Adrenal gland (tissue), 5 donors: ENCODE measurements at regions not wholly inside any gene's neighbourhood (a gene's known extent, or its start where the extent isn't known, plus 50 kb on each side); places are given as distances from the start of the nearest gene placed in this dataset.
"Not testable (repeated sequence)": the region's sequence is repeated elsewhere in the genome, so short reads cannot be mapped to it uniquely, and the experiment has no call there.

Experiments
- POLR2A ChIP-seq, 2 donors: fragments of 450-650 bp; IDR thresholded peaks; one replicate each; pipeline ENCODE4 v1.6.1; 2017; ENCODE audit warnings: antibody characterized with exemption in 2 of 2, mild to moderate bottlenecking in 2 of 2, moderate library complexity in 1 of 2
- TF ChIP-seq, protein P1 (sequence below), 6 experiments: fragments of 450-650 bp in 4 of 6; fragments of 200-600 bp in 2 of 6; sonication (generic) in 1 of 6; IDR thresholded peaks; 1 replicate in 5 of 6; 2 replicates in 1 of 6; pipeline versions ENCODE4 v1.5.1 to v1.8.0; 2016 to 2021; ENCODE audit warnings: antibody characterized with exemption in 6 of 6, mild to moderate bottlenecking in 2 of 6, moderate library complexity in 1 of 6
- donor health status: DM: no; HTN: no; CAD: no.

GRCh38 chr3:124069706-124070105 lies 77.8 kb upstream of the ROPN1 start:
- TF ChIP-seq, protein P1, sequence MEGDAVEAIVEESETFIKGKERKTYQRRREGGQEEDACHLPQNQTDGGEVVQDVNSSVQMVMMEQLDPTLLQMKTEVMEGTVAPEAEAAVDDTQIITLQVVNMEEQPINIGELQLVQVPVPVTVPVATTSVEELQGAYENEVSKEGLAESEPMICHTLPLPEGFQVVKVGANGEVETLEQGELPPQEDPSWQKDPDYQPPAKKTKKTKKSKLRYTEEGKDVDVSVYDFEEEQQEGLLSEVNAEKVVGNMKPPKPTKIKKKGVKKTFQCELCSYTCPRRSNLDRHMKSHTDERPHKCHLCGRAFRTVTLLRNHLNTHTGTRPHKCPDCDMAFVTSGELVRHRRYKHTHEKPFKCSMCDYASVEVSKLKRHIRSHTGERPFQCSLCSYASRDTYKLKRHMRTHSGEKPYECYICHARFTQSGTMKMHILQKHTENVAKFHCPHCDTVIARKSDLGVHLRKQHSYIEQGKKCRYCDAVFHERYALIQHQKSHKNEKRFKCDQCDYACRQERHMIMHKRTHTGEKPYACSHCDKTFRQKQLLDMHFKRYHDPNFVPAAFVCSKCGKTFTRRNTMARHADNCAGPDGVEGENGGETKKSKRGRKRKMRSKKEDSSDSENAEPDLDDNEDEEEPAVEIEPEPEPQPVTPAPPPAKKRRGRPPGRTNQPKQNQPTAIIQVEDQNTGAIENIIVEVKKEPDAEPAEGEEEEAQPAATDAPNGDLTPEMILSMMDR (IDR thresholded peaks at IDR 0.05) = not testable (repeated sequence)
- not testable (repeated sequence) for TF ChIP-seq POLR2A (IDR thresholded peaks at IDR 0.05)
